GM12892 (cell line): ENCODE measurements at regions not wholly inside any gene's neighbourhood (a gene's known extent, or its start where the extent isn't known, plus 50 kb on each side); places are given as distances from the start of the nearest gene placed in this dataset.

Experiments
- POLR2A ChIP-seq: IDR thresholded peaks from 2 replicates; pipeline ENCODE4 v1.6.1; 2011; ENCODE audit warnings: low read depth, low read length, control low read depth
- POLR2AphosphoS5 ChIP-seq: IDR thresholded peaks from 2 replicates; pipeline ENCODE4 v1.6.1; 2011; ENCODE audit warnings: low read depth, low read length, control low read depth
- TAF1 ChIP-seq: IDR thresholded peaks from 2 replicates; pipeline ENCODE4 v1.6.1; 2011; ENCODE audit warnings: low read depth, mild to moderate bottlenecking, control low read depth, low read length, borderline replicate concordance

- TF ChIP-seq POLR2A: no peak
- TF ChIP-seq TAF1: no peak
- TF ChIP-seq POLR2AphosphoS5: no peak
These were observed 220.5 kb upstream of the SEMA3D start for GRCh38 chr7:85407391-85407790.
